A549 (cell line): ENCODE measurements at regions not wholly inside any gene's neighbourhood (a gene's known extent, or its start where the extent isn't known, plus 50 kb on each side); places are given as distances from the start of the nearest gene placed in this dataset.

Experiments used
- ATAC-seq, 2 experiments: fragments of 200-7000 bp in 1 of 2; fragments of >200 bp in 1 of 2; cut with Nextera tagmentation in 1 of 2; cut with Tn5 transposase in 1 of 2; 3 replicates each; pipeline versions ENCODE4 v1.8.0 to v1.9.1; 2018 to 2020; ENCODE audit warnings: mild to moderate bottlenecking in 1 of 2, moderate library complexity in 1 of 2
- CTCF ChIA-PET: fragments of 300-600 bp; sonication (Branson Sonifier 250); formaldehyde crosslinking; extraction: SDS; loops from one replicate; lab custom pipeline; 2021; ENCODE audit warnings: antibody characterized with exemption, inconsistent platforms; lab: Yijun Ruan, JAX
- POLR2A ChIA-PET: fragments of 350-600 bp; formaldehyde crosslinking; extraction: SDS; loops from one replicate; lab custom pipeline; 2021; ENCODE audit warnings: antibody characterized with exemption, inconsistent platforms; lab: Yijun Ruan, JAX
- DNase-seq, 2 experiments: peaks; one replicate each; pipeline versions ENCODE4 v3.0.0 to v3.0.0-alpha.2; 2011 to 2016; ENCODE audit warnings: low read depth in 1 of 2, low spot score in 1 of 2
- FAIRE-seq: peaks from 2 replicates; lab custom pipeline; 2011; peaks lifted over from hg19 to GRCh38; lab: Jason Lieb, UNC
- H3K27ac ChIP-seq, 2 experiments: fragments of >200 bp; sonication (Bioruptor Twin); formaldehyde crosslinking; 3 replicates each; pipeline ENCODE4 v1.5.1; 2016 to 2017
- H3K4me1 ChIP-seq: fragments of >200 bp; sonication (Bioruptor Twin); formaldehyde crosslinking; 3 replicates; pipeline ENCODE4 v1.6.1; 2016
- H3K4me2 ChIP-seq: fragments of >200 bp; sonication (Bioruptor Twin); formaldehyde crosslinking; 3 replicates; pipeline ENCODE4 v1.6.1; 2016
- H3K4me3 ChIP-seq: fragments of >200 bp; sonication (Bioruptor Twin); formaldehyde crosslinking; 3 replicates; pipeline ENCODE4 v1.5.1; 2016
- H3K9me3 ChIP-seq: fragments of >200 bp; sonication (Bioruptor Twin); formaldehyde crosslinking; 3 replicates; pipeline ENCODE4 v1.6.1; 2016
- ATOH8 ChIP-seq: fragments of 250-450 bp; sonication (Bioruptor Pico); IDR thresholded peaks from 2 replicates; pipeline ENCODE4 v1.5.0; 2020; ENCODE audit warnings: low read depth, mild to moderate bottlenecking, moderate library complexity
- BCL3 ChIP-seq: fragments of >200 bp; sonication (Bioruptor Twin); formaldehyde crosslinking; IDR thresholded peaks from 3 replicates; pipeline ENCODE4 v1.6.1; 2016
- CHD2 ChIP-seq: fragments of 150-350 bp; IDR thresholded peaks from 2 replicates; pipeline ENCODE4 v1.6.1; 2014; ENCODE audit warnings: low read length; ENCODE audit not compliant: partially characterized antibody
- EHMT2 ChIP-seq: fragments of 200-600 bp; sonication (generic); IDR thresholded peaks from 2 replicates; pipeline ENCODE4 v1.6.1; 2016; ENCODE audit warnings: antibody characterized with exemption, low read depth, mild to moderate bottlenecking, moderate library complexity
- ELK1 ChIP-seq: fragments of 150-350 bp; IDR thresholded peaks from 2 replicates; pipeline ENCODE4 v1.6.1; 2014; ENCODE audit warnings: low read depth, mild to moderate bottlenecking, low read length
- EP300 ChIP-seq, 2 experiments: fragments of >200 bp; sonication (Bioruptor Twin); formaldehyde crosslinking; IDR thresholded peaks; 2 replicates in 1 of 2; 3 replicates in 1 of 2; pipeline ENCODE4 v1.6.1; 2016 to 2017
- ESRRA ChIP-seq: fragments of 150-350 bp; IDR thresholded peaks from 2 replicates; pipeline ENCODE4 v1.6.1; 2014; ENCODE audit warnings: mild to moderate bottlenecking, low read length, borderline replicate concordance
- FOSL2 ChIP-seq, 2 experiments: fragments of 450-650 bp in 1 of 2; fragments of >200 bp in 1 of 2; sonication (Bioruptor Twin) in 1 of 2; formaldehyde crosslinking; IDR thresholded peaks; 2 replicates each; pipeline versions ENCODE4 v1.5.0 to v1.6.1; 2016 to 2020; ENCODE audit warnings: mild to moderate bottlenecking in 1 of 2, moderate library complexity in 1 of 2
- FOXS1 ChIP-seq: fragments of 250-450 bp; sonication (Bioruptor Pico); IDR thresholded peaks from 2 replicates; pipeline ENCODE4 v1.5.0; 2020; ENCODE audit warnings: mild to moderate bottlenecking, moderate library complexity
- GATA3 ChIP-seq: IDR thresholded peaks from 2 replicates; pipeline ENCODE4 v1.6.1; 2012; ENCODE audit warnings: borderline replicate concordance
- HDAC2 ChIP-seq: fragments of 200-600 bp; sonication (generic); IDR thresholded peaks from 2 replicates; pipeline ENCODE4 v1.6.1; 2016
- HOXA7 ChIP-seq: fragments of 250-450 bp; sonication (Bioruptor Pico); IDR thresholded peaks from 2 replicates; pipeline ENCODE4 v1.5.0; 2020; ENCODE audit warnings: mild to moderate bottlenecking, moderate library complexity
- JUN ChIP-seq, 2 experiments: fragments of >200 bp; sonication (Bioruptor Twin); formaldehyde crosslinking; IDR thresholded peaks; 2 replicates in 1 of 2; 3 replicates in 1 of 2; pipeline ENCODE4 v1.6.1; 2016 to 2017
- JUNB ChIP-seq: fragments of >200 bp; sonication (Bioruptor Twin); formaldehyde crosslinking; IDR thresholded peaks from 2 replicates; pipeline ENCODE4 v1.6.1; 2016
- KDM1A ChIP-seq: fragments of 200-600 bp; sonication (generic); IDR thresholded peaks from 2 replicates; pipeline ENCODE4 v1.6.1; 2016; ENCODE audit warnings: low read depth, mild to moderate bottlenecking
- KDM5A ChIP-seq: fragments of 200-600 bp; sonication (generic); IDR thresholded peaks from 2 replicates; pipeline ENCODE4 v1.6.1; 2016; ENCODE audit warnings: antibody characterized with exemption, mild to moderate bottlenecking
- MAFK ChIP-seq: fragments of 450-650 bp; IDR thresholded peaks from 2 replicates; pipeline ENCODE4 v1.6.1; 2014; ENCODE audit not compliant: partially characterized antibody
- MAZ ChIP-seq: fragments of 150-350 bp; IDR thresholded peaks from 2 replicates; pipeline ENCODE4 v1.6.1; 2014; ENCODE audit warnings: antibody characterized with exemption, low read depth, low read length, borderline replicate concordance
- MYC ChIP-seq: IDR thresholded peaks from 2 replicates; pipeline ENCODE4 v1.6.1; 2012; ENCODE audit warnings: mild to moderate bottlenecking, inconsistent platforms, low read length, improper control_type of control experiment, borderline replicate concordance
- NPAS2 ChIP-seq: fragments of 250-450 bp; sonication (Bioruptor Pico); IDR thresholded peaks from 2 replicates; pipeline ENCODE4 v1.8.0; 2022; ENCODE audit warnings: mild to moderate bottlenecking, moderate library complexity, borderline replicate concordance
- PBX3 ChIP-seq: IDR thresholded peaks from 2 replicates; pipeline ENCODE4 v1.6.1; 2012
- PHF8 ChIP-seq: fragments of 200-600 bp; sonication (generic); IDR thresholded peaks from 2 replicates; pipeline ENCODE4 v1.6.1; 2016; ENCODE audit warnings: low read depth, mild to moderate bottlenecking, antibody characterized with exemption, moderate library complexity, borderline replicate concordance
- POLR2AphosphoS2 ChIP-seq: conservative IDR thresholded peaks from 2 replicates; pipeline ENCODE4 v1.6.1; 2012; ENCODE audit warnings: low read length, improper control_type of control experiment, inconsistent platforms
- RAD21 ChIP-seq, 2 experiments: fragments of >200 bp in 1 of 2; sonication (Bioruptor Twin) in 1 of 2; formaldehyde crosslinking in 1 of 2; IDR thresholded peaks in 1 of 2; conservative IDR thresholded peaks in 1 of 2; 2 replicates in 1 of 2; 3 replicates in 1 of 2; pipeline ENCODE4 v1.6.1; 2012 to 2018; ENCODE audit warnings: inconsistent platforms in 1 of 2
- SREBF2 ChIP-seq: fragments of 450-650 bp; IDR thresholded peaks from 2 replicates; pipeline ENCODE4 v1.6.1; 2014; ENCODE audit warnings: mild to moderate bottlenecking, moderate library complexity
- TP53 ChIP-seq: fragments of 250-450 bp; sonication (Bioruptor Pico); IDR thresholded peaks from 2 replicates; pipeline ENCODE4 v1.5.0; 2021; ENCODE audit warnings: mild to moderate bottlenecking, moderate library complexity
- USF2 ChIP-seq: fragments of 450-650 bp; IDR thresholded peaks from 2 replicates; pipeline ENCODE4 v1.6.1; 2014; ENCODE audit warnings: antibody characterized with exemption
- ZNF302 ChIP-seq: fragments of 250-450 bp; sonication (Bioruptor Pico); IDR thresholded peaks from 2 replicates; pipeline ENCODE4 v1.9.0; 2021; ENCODE audit warnings: inconsistent platforms, mild to moderate bottlenecking, moderate library complexity
- ZSCAN20 ChIP-seq: fragments of 250-450 bp; sonication (Bioruptor Pico); IDR thresholded peaks from 2 replicates; pipeline ENCODE4 v1.8.0; 2022; ENCODE audit warnings: mild to moderate bottlenecking, moderate library complexity
- WGBS: methylation state at CpG from one replicate; pipeline ENCODE4 v1.1.6; 2017; ENCODE audit errors: missing lambda C conversion rate; 5-methylcytosine and 5-hydroxymethylcytosine counted together
- TF ChIP-seq, protein P1 (sequence below): IDR thresholded peaks from 2 replicates; pipeline ENCODE4 v1.6.1; 2012
- TF ChIP-seq, protein P2 (sequence below): fragments of >200 bp; sonication (Bioruptor Twin); formaldehyde crosslinking; IDR thresholded peaks from 2 replicates; pipeline ENCODE4 v1.6.1; 2016

- H3K4me3 ChIP-seq: no peak overlapping the region
- no peak for TF ChIP-seq GATA3
- TF ChIP-seq EP300 (IDR thresholded peaks at IDR 0.05): no peak
- TF ChIP-seq MAZ: no peak
- TF ChIP-seq ELK1: no peak
- TF ChIP-seq, all 56 proteins: peak for 0
- ChIA-PET POLR2A (no interaction called here), CTCF (no interaction called here)
- Histone ChIP-seq H3K4me2 (no peak overlapping the region), H3K27ac (no peak overlapping the region), H3K4me1 (no peaks in the 10 kb centered on the region), H3K9me3 (no peaks in the 10 kb centered on the region)
- 86% methylated on average over 3 of the region's 3 CpGs for WGBS
- FAIRE-seq (no peak), ATAC-seq (no peak), DNase-seq (no peak)
Observed at GRCh38 chr4:122234686-122235085, 82.6 kb downstream of the BLTP1 start.

DNA sequence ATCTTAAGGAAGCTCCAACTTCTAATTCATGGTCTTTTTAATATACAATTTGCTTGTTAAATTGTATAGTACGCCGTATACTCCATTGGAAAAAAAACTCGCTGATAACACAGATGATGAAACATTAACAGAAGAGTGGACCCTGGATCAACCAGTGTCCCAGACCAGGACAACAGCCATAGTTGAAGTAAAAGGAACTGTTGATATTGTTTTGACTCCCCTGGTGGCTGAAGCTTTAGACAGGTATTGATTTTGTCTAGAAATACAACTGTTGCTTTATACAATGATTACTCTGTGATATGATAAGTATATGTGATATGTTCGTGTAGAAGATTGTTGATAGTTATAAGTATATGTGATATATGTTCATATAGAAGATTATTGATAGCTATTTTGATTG lies 91.7 kb downstream of the BLTP1 start:
- Histone ChIP-seq H3K4me3 (no peak overlapping the region), H3K4me2 (no peak overlapping the region), H3K9me3 (no peaks in the 10 kb centered on the region), H3K27ac (no peak overlapping the region), H3K4me1 (no peaks in the 10 kb centered on the region)
- no peak for FAIRE-seq
- no peak for ATAC-seq
- CTCF ChIA-PET: no interaction called here
- 93% methylated on average over 4 of the region's 4 CpGs for WGBS
- DNase-seq: no peak
- POLR2A ChIA-PET: no interaction called here
- TF ChIP-seq EHMT2 (no peak), SREBF2 (no peak), CHD2 (no peak), PHF8 (no peak), USF2 (no peak), HOXA7 (CRISPR knock-in tag) (no peak), FOSL2 (IDR thresholded peaks at IDR 0.05) (no peak), FOSL2 (CRISPR knock-in tag; IDR thresholded peaks at IDR 0.05) (no peak), ZSCAN20 (CRISPR knock-in tag) (no peak), ESRRA (no peak), ZNF302 (CRISPR knock-in tag) (no peak), BCL3 (no peak), MAZ (no peak), JUNB (no peak), ATOH8 (CRISPR knock-in tag) (no peak), KDM5A (no peak)
- TF ChIP-seq, protein P1, sequence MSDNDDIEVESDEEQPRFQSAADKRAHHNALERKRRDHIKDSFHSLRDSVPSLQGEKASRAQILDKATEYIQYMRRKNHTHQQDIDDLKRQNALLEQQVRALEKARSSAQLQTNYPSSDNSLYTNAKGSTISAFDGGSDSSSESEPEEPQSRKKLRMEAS: no peak
- TF ChIP-seq, protein P2, sequence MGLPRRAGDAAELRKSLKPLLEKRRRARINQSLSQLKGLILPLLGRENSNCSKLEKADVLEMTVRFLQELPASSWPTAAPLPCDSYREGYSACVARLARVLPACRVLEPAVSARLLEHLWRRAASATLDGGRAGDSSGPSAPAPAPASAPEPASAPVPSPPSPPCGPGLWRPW: no peak

DNA sequence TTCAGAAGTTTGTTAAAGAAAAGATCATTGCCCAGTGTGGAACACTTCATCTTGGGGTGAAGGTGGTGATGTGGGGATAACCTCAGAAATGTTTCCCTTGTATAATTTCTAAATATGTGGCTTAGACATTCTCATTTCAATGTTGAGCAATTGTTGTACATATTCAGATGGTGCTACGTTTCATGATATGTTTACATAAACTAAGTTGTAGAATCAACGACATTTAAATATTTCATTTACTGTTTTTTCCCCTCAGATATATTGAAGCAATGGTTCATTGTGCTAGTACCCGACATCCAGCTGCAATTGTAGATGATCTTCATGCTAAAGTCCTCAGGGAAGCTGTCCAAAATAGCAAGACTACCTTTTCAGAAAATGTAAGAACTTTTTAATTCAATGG lies 92.6 kb downstream of the BLTP1 start:
- FAIRE-seq (no peak), ATAC-seq (no peak), DNase-seq (no peak)
- TF ChIP-seq NPAS2 (no peak), FOSL2 (IDR thresholded peaks at IDR 0.05) (no peak), FOSL2 (CRISPR knock-in tag; IDR thresholded peaks at IDR 0.05) (no peak), FOXS1 (no peak), JUN (IDR thresholded peaks at IDR 0.05) (no peak), EP300 (IDR thresholded peaks at IDR 0.05) (no peak), POLR2AphosphoS2 (no peak), PBX3 (no peak), TP53 (no peak), MYC (no peak), RAD21 (conservative IDR thresholded peaks at IDR 0.05 in 1 of 2, IDR thresholded peaks at IDR 0.05 in 1 of 2) (no peak), MAFK (no peak), KDM1A (no peak), HDAC2 (no peak)
- TF ChIP-seq, protein P2: no peak
- no peaks in the 10 kb centered on the region for H3K4me1 ChIP-seq
- no peak overlapping the region for H3K4me2 ChIP-seq
- ChIA-PET CTCF (no interaction called here), POLR2A (no interaction called here)
- WGBS: 85% methylated on average over 3 of the region's 3 CpGs
- H3K9me3 ChIP-seq: no peaks in the 10 kb centered on the region
- H3K27ac ChIP-seq: no peak overlapping the region
- no peak overlapping the region for H3K4me3 ChIP-seq
